Epidermal melanocyte (primary cell): ENCODE measurements at regions not wholly inside any gene's neighbourhood (a gene's known extent, or its start where the extent isn't known, plus 50 kb on each side); places are given as distances from the start of the nearest gene placed in this dataset.
A peak's percentile ranks its signal among the peaks of the same experiment; 100 is the strongest.
"Not testable (repeated sequence)": the region's sequence is repeated elsewhere in the genome, so short reads cannot be mapped to it uniquely, and the experiment has no call there.

Experiments
- DNase-seq: peaks from one replicate; pipeline ENCODE4 v3.0.0; 2011; ENCODE audit warnings: low spot score; ENCODE audit not compliant: insufficient read length

- no peak for DNase-seq
Measured at GRCh38 chr6:167469672-167470071, 144.8 kb downstream of the TTLL2 start.

GRCh38 chr6:167470101-167470835, 145.4 kb downstream of the TTLL2 start:
- no peak for DNase-seq

DNA sequence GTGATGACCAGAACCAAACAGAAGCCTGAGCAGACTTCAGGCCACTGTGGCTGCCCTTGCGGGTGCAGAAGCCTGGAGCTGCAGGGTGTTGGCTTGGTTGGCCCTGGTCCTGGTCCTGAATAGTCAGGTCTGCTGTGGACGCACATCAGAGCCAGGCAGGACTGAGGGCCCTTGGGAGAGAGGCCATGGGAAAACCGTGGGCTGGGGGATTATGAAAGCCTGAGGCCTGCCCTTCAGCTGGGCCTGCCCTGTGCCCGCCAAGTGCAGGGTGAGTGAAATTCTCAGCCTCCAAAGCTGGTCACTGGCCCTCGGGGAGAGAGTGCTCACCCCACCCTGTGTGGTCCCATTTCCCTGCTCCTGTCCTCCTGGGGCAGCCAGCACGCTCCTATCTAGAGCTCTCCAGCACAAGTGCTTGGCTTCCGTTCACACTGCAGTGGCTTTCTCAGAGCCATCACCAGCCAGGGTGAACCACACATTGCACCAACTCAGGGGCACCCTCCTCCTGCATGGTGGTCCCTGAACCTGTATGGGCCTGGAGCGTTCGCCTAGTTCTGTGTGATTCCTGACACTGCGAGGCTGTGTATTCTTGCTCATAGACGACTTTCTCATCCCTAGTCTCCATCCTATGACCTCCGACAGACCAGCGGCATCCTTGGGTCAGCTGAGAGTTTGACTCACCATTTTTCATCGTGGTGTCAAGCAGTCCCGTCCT, 146.1 kb downstream of the TTLL2 start:
- DNase-seq: no peak

DNA sequence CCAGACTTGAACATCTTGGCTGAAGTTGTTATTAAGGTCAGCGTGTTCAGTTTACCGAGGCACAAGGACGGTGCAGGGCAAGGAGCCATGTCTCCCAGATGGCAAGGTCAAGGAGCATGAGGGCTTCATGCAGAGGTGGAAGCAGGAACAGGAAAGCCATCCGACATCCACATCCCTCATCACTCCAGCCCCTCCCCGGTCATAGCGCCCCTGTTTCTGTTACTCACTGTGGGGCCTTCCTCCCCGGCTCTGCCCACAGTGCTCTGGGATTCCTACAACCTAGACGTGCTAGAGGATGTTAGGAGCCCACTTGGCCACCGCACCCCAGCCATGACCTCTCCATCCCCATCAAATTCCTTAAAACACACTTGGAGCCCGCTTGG, 146.7 kb downstream of the TTLL2 start:
- no peak for DNase-seq

DNA sequence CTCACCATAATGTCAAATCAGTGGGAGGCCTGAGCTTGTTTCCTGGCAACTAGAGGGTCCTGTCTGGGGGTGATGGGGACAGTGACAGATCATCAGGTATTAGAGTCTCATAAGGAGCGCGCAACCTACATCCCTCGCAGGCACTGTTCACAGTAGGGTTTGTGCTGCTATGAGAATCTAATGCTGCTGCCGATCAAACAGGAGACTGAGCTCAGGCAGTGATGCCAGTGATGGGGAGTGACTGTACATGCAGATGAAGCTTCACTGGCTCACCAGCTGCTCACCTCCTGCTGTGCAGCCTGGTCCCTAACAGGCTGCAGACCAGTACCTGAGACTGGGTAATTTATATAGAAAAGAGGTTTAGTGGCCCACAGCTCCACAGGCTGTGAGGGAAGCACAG, 147.3 kb downstream of the TTLL2 start:
- DNase-seq: no peak

GRCh38 chr6:167472880-167473279, 148.0 kb downstream of the TTLL2 start:
- no peak for DNase-seq

DNA sequence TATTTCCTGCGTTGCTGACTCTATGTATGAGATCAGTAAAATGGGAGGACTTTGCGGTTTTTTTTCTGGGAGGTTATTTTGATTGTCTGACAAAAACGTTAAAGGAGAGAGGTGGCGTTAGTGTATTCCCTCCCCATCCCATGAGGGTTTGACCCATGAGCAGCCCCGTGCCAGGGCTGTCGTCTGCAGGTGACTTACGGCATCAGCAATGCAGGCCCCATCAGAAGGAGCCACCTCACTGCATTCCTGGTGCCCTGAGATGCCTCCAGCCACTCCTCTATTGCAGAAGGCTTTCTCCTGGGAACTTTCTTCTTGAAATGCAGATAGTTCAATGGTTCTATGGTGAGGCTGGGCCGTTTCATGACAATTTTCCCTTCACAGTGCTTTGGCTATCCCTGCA, 149.3 kb downstream of the TTLL2 start:
- DNase-seq: no peak

GRCh38 chr6:167474725-167475124, 149.8 kb downstream of the TTLL2 start:
- no peak for DNase-seq

GRCh38 chr6:167475947-167476346, 151.1 kb downstream of the TTLL2 start:
- no peak for DNase-seq

DNA sequence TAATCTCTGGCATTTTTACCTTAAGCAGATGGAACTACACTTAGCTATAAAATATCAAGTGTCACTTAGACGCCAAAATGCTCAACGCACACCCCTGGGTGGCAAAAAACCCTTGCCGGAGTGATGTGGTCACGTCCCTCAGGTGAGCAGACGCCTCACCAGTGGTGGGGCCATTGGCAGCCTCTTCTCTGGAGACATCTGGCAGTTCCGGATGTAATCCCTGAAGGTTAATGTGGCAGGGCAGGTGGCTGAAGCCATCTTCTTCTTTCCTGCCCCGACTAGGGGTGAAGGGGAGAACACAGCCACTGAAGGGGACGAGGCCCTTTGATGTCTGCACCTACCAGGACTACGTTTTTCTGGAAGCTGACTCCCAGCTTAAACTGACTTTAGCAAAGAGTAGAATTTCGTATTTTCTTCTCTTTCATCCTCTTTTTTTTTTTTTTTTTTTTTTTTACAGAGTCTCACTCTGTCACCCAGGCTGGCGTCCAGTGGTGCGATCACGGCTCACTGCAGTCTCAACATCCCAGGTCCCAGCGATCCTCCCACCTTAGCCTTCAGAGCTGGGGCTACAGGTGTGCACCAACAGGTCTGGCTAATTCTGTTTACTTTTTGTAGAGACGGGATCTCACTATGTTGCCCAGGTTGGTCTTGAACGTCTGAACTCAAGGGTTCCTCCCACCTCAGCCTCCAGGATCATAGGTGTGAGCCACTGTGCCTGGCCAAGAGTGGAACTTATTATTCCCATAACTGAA, 152.1 kb downstream of the TTLL2 start:
- no peak for DNase-seq

GRCh38 chr6:167477688-167478087, 152.8 kb downstream of the TTLL2 start:
- no peak for DNase-seq

DNA sequence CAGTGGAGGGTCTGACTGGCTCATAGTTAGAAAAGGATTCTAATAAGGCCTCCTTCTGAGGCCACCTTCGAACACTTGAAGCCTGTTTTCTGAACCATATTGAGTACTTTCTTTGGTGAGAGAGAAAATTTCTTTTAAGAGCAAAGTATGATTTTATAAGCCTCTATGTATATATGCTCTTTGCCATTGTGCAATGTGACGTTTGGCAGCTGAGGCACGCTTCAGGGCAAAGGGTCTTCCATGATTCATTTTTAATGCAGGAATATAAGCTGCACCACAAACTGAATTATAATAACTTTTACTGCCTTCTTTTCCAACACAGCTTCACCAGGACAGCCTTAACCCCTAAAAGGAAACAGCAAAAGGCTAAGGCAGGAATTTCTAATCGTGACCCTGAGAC, 154.4 kb downstream of the TTLL2 start:
- no peak for DNase-seq

GRCh38 chr6:167479901-167480648, 155.2 kb downstream of the TTLL2 start:
- no peak for DNase-seq

DNA sequence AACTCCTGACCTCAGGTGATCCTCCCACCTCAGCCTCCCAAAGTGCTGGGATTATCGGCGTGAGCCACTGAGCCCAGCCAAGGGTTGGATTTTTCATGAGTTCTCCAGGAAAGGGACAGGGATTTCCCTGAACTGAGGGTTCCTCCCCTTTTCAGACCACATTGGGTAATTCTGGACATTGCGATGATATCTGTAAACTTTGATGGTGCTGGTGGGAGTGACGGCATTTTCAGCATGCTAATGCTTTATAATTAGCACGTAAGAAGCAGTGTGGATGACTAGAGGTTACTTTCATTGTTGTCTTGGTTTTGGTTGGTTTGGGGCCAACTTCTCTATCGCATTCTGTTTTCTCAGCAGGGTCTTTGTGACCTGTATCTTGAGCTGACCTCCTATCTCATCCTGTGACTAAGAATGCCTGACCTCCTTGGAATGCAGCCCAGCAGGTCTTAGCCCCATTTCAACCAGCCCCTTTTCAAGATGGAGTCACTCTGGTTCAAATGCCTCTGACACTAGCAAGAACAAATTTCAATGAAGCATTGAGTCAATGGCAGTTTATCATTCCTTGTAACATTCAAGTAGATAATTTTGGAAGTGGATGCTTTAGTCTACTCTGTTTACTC, 156.5 kb downstream of the TTLL2 start:
- DNase-seq: no peak

DNA sequence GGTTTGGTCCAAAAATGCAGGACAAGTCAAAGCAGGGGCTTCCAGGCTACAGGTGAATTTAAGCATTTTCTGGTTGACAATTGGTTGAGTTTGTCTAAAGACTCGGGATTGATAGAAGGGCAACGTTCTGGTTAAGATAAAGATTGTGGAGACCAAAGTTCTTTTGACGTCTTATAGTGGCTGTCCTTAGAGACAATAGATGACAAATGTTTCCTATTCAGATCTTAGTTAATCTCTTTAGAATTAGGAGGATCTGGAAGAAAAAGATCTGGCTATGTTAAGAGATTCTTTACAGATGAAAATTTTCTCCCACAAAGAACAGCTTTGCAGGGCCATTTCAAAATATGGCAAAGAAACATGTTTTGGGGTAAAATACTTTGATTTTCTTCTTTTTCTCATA, 157.9 kb downstream of the TTLL2 start:
- not testable (repeated sequence) for DNase-seq

- DNase-seq: peak; percentile 40
Measured at GRCh38 chr6:167485186-167485978, 160.5 kb downstream of the TTLL2 start.

GRCh38 chr6:167487749-167488664, 163.1 kb downstream of the TTLL2 start:
- no peak for DNase-seq

DNA sequence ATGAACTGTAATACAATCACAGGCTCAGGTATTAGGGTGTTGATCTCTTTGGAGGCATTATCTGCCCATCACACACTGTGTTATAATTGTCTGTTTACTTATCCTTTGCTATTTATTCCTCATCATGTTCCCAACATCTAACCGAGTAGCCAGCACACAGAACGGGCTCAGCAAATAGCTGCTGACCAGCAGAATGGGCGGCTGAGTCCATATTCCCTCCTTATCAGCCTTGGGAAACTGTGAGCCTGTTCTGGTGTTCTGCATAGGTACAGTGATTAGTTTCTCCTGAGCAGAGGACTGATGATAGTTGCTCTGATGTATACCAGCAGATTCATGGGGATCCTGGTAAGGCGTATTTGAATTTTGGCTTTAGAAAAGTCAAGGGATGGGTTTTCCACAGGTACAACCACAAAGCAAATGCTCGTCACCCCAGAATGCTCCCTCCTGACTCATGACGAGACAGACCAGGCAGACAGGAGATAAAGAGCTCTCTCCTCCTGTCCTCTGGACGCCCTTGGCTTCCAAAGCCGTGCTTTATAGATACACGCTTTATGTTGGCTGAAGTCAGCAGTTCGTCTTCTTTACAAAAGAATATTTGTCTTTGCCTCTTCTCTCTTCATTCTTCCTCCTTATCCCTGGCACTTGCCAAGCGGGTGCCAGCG, 166.7 kb downstream of the TTLL2 start:
- DNase-seq: no peak

DNA sequence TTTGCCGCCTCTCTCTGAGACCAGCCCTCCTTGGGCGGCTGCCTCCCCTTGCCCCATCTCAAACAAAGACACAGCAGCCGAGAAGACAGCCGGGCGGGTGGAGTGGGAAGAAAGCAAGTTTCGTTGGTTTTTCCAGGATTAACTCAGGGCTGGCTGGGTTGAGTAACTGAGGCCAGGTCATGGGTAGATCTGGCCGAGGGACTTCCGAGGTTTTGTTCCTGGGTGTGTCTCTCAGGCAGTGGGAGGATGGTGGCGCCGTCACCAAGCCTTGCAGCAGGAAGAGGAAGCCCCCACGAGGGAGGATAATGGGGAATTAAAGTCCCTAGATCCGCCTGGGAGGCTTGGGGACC, 167.2 kb downstream of the TTLL2 start:
- DNase-seq: no peak
